Epithelial cell of esophagus (primary cell): ENCODE measurements at regions not wholly inside any gene's neighbourhood (a gene's known extent, or its start where the extent isn't known, plus 50 kb on each side); places are given as distances from the start of the nearest gene placed in this dataset.
"Not testable (repeated sequence)": the region's sequence is repeated elsewhere in the genome, so short reads cannot be mapped to it uniquely, and the experiment has no call there.

ENCODE experiments used
- DNase-seq: peaks from one replicate; pipeline ENCODE4 v3.0.0; 2010; ENCODE audit warnings: low read depth
- H3K4me3 ChIP-seq: 2 replicates; pipeline ENCODE4 v1.5.1; 2011; ENCODE audit warnings: mild to moderate bottlenecking, low read length, control low read depth
- TF ChIP-seq, protein P1 (sequence below): IDR thresholded peaks from 2 replicates; pipeline ENCODE4 v1.5.1; 2011; ENCODE audit warnings: low read depth, mild to moderate bottlenecking, low read length, control low read depth, inconsistent platforms; ENCODE audit not compliant: insufficient read depth; ENCODE audit errors: missing control alignments

DNA sequence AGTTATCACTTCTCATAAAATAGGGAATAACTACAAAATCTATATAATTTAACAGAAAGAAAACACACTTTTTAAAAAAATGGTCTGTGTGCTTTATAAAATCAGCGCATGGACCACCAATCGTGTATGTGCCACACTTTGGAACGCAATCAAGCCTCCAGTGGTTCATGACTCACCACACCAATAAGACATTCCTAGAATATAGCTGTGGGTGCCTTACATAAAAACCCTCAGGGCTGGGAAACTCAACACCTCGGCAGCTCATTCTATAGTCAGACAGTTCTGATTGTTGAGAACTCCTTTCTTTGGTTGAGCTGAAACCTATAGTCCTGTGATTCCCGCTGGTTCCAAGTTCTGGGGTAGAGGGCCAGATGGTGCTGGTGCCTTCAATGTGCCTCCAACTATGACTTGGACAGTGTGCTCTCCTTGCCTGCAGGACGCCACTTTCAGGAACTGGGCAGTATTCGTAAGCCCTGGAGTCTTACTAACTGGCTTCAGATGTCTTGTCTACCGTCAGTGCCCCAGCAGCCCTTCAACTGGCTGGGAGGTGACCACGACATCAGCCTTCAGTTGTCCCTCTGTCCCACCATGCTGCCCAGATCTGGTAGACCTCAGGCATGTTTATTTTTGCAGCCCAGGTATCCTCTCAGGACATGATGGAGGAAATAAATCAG lies 135.7 kb upstream of the GDF10 start:
- peak; percentile 72 for DNase-seq
- TF ChIP-seq, protein P1, sequence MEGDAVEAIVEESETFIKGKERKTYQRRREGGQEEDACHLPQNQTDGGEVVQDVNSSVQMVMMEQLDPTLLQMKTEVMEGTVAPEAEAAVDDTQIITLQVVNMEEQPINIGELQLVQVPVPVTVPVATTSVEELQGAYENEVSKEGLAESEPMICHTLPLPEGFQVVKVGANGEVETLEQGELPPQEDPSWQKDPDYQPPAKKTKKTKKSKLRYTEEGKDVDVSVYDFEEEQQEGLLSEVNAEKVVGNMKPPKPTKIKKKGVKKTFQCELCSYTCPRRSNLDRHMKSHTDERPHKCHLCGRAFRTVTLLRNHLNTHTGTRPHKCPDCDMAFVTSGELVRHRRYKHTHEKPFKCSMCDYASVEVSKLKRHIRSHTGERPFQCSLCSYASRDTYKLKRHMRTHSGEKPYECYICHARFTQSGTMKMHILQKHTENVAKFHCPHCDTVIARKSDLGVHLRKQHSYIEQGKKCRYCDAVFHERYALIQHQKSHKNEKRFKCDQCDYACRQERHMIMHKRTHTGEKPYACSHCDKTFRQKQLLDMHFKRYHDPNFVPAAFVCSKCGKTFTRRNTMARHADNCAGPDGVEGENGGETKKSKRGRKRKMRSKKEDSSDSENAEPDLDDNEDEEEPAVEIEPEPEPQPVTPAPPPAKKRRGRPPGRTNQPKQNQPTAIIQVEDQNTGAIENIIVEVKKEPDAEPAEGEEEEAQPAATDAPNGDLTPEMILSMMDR: no peak
- no peak overlapping the region for H3K4me3 ChIP-seq

GRCh38 chr10:47164800-47165128 lies 135.2 kb upstream of the GDF10 start:
- peak; percentile 28 for DNase-seq
- H3K4me3 ChIP-seq: no peak overlapping the region
- TF ChIP-seq, protein P1: no peak

DNA sequence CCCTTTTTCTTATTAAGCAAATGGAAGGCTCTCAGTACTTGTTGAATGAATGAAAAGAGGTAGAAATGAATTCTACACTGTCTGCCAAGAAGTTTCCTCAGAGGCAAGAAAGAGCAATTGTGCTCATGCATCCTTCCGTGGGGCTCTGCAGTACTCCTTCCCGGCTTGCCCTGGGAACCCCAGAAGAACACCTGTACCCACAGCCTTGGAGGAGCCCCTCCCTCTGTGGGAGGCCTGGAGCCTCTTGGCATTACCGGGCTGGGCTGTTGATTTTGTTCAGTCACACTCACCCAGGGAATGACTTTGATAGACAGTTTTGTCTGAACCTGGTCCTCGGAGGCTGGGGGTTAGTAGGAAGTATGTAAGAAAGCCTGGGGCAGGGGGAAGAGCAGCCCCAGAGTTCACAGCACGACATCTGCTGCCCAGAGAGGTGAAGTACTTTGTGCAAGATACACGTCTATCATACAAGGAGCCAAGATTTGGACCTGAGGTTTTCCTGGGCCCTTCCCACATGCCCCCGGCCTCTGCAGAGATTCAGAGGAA lies 134.8 kb upstream of the GDF10 start:
- no peak overlapping the region for H3K4me3 ChIP-seq
- TF ChIP-seq, protein P1: no peak
- DNase-seq: no peak

GRCh38 chr10:47165711-47166404 lies 134.1 kb upstream of the GDF10 start:
- no peak overlapping the region for H3K4me3 ChIP-seq
- peak; percentile 44 for DNase-seq

GRCh38 chr10:47166405-47166777 lies 133.6 kb upstream of the GDF10 start:
- DNase-seq: no peak
- TF ChIP-seq, protein P1: no peak

More at GRCh38 chr10:47165711-47166404, 134.1 kb upstream of the GDF10 start:
- TF ChIP-seq, protein P1: no peak

GRCh38 chr10:47166808-47167581 lies 133.0 kb upstream of the GDF10 start:
- DNase-seq, H3K4me3 ChIP-seq: not testable (repeated sequence)

More at GRCh38 chr10:47166405-47166777, 133.6 kb upstream of the GDF10 start:
- H3K4me3 ChIP-seq: no peak overlapping the region

GRCh38 chr10:47167591-47167990 lies 132.4 kb upstream of the GDF10 start:
- TF ChIP-seq, protein P1: no peak
- no peak overlapping the region for H3K4me3 ChIP-seq

More at GRCh38 chr10:47167591-47167990, 132.4 kb upstream of the GDF10 start:
- no peak for DNase-seq
